HG03064 (cell line): ENCODE measurements at regions not wholly inside any gene's neighbourhood (a gene's known extent, or its start where the extent isn't known, plus 50 kb on each side); places are given as distances from the start of the nearest gene placed in this dataset.

Experiments used
- ATAC-seq: cut with Tn5 transposase; IDR thresholded peaks from one replicate; pipeline ENCODE4 v1.9.1; 2021; ENCODE audit warnings: low read depth; ENCODE audit not compliant: unreplicated experiment

DNA sequence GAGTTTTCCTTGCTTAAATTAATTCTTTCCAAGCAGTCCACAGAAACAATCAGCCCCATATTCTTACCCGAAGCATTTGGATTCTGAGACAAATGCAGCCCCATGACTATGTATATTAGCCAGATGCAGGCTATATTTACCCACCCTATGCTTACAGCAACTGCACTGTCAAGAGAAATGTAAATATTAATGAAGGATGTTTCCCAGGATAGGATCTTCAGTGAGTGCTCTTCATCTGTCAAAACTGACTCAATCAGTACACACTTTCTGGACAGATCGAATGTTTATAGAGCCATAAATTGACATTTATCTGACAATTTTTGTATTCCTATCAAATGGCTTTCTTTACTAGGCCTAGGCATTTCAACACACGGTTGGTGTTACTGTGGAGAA lies 725.3 kb upstream of the SEMA6A start:
- no peak for ATAC-seq

DNA sequence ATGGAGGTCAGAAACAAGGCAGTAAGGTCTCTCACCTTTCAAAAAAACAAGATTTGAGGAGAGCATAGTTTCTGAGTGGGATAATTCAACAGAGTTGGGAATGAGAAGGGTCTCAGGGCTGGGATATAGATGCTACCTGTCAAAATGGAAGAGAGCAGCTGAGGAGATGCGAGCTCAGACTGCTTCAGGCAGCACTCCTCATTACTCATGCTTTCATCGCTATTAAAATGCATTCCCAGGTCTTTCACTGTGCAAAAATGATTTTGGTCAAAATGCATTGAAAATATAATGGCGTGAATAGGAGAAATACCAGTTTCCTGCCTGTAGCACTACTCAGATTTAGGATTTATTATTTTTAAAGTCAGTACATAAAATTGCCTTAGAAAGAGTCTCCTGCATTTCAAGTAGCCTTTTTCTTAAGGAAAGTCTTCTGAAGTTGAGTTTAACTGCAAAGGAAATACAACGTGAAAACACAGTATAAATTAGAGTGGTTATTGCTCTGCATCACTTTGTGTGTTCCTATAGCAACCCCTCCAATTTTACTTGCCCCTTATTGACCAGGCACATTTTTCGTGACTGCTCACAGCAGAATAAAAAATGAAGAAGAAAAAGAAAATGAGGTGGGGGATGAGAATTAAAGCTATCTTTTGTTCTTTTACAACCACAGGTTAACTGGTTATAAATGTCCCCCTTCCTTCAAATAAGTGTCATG lies 724.8 kb upstream of the SEMA6A start:
- no peak for ATAC-seq

DNA sequence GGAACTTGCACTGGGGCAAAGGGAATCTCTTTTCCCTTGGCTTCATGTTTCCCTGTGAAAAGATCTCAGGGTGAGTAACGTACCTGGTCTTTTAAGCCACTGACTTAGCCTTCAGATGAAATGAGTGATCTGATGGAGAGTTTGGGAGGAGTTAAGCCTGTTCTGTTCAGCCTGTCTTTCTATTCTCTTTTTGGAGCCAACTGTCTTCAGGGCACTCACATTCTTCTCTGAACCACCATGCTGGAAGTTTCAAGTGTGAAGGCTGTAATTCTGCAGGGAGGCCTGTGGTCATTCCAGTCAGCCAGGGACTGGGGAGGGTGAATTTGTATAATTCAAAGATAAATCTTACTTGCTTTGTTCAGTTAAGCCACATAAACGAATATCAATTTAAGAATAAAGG lies 722.2 kb upstream of the SEMA6A start:
- ATAC-seq = no peak

DNA sequence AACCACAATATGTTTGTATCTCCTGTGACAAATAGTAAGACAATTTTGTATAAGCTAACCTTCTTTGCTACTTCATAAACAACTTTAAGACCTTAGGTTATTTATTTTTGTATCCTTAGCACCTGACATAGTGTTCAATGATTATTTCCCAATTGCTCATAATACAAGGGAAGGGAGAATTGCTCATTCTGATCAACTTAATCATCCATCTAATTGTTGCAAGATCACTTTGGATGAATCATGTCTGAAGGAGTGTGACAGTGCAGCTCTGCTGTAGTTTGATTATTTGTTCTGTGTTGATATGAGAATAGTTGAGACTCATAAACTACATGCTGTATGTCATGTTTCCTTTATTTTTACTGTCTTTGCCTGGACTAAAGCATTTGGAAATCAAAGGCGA lies 721.3 kb upstream of the SEMA6A start:
- ATAC-seq = no peak

DNA sequence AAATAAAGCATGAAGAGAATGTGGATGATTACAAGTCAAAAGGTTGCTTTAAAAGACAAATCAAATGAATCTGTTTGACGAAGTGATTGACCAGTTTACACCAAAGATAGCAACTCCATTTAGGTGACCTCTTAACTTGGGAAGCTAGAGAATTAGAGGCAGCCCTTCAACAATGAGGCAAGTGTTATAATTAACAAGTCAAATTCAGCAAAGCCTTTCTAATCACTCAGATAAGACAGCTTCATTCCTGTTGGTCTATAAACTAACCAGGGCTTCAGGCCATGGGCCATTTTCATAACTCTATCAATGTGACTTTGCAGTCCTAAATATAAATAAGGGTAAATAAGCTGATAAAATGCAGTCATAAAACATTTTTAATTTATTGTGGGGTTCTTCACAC lies 712.2 kb upstream of the SEMA6A start:
- ATAC-seq = no peak

DNA sequence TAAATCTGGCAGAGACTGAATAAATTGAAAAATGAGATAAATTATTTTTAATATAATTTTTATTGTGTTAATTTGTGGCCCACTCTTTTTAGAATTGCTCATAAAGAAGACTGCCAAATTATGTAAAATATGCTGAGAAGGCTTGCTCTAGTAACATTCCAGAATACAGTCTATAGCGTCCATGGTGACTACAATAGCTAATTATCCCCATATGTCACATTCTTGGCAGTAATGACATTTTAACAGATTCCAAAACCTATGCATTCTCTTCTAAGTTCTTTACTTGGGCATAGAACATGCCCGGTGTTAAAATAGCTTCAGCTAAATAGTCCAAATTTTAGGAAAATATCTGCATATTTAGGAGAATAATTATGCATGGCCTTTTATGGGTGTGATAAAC lies 697.0 kb upstream of the SEMA6A start:
- no peak for ATAC-seq

DNA sequence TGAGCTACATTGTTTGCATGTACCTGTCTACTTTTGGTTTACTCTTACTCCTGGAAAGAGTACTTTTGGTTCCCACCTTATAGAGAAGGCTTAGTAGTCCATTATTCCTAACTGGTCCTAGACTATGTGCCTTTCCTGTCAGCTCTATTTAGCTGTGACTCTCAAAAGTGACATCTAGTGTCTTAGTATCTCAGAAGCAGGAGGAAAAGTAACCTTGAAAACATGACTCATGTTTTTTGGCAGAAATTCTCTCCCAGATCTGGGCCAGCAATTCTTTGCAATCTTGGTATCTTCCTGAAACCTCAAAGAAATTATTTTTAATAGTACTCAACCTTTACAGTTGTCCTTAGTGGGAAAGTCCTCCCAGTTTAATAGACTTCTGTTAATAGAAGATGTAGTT lies 691.7 kb upstream of the SEMA6A start:
- no peak for ATAC-seq

DNA sequence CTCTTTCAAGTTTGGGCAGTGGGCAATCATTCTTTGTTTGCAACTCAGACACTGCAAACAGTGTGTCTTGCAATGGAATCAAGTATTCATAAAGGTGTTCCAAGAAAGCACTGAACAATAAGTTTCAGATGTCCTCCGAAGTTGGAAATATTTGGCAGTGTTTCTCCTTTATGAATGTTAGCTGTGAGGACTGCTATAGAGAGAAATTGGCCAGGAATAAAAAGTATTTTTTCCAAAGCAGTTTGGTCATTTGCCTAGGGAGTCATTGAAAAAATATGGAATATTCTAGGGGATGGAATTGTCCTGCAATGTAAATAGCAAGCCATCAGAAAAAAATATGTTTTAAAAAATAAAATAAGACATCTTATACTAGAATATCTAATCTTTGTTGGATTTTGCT lies 688.6 kb upstream of the SEMA6A start:
- ATAC-seq = no peak

DNA sequence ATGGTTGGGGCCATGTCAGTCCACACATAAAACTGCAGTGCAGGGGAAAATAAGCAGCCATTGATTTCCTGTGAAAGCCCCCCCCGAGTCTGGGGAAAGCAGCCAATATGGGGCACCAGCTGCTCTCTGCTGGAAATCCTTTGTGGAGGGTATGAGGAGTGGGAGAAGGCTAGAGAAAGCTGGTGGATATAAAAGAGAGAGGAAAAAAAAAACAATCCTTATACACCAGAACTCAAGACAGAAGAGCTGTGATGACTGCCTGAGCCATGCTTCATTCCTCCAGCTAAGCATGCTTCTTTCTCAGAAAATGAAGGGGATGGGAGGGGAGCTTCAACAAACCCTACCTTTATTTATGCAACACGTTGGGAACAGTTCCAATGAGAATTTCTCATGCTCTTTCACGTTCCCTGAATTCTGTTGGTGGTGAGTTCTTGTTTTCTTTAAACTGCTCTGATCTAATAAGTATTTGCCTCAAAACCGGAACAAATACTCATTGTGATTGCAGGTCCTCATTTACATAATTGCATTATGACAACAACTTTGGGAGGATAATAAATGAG lies 688.0 kb upstream of the SEMA6A start:
- no peak for ATAC-seq

DNA sequence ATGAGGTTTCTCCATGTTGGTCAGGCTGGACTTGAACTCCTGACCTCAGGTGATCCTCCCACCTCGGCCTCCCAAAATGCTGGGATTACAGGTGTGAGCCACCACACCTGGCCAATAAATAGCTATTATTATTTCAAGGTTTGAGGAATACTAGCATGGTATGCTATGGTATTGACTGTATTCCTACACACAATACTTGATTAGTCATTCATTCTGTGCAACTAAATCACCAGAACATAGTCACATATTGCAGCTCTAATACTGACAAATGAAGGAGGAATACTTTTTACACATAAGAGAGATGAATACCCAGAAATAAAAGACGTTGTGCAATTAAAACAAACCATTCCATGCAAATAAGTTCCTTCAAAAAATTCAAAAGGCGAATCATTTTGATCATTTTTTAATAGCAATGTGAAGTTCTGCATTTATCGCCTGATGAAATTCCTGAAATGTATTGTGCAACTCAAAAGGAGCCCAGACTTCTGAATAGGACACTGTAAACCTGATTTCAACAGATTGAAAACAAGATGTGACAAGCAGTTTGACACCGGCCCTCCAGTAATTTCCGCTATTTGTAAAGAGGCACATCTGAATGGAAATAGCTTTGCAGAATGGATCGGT lies 687.4 kb upstream of the SEMA6A start:
- ATAC-seq = no peak

DNA sequence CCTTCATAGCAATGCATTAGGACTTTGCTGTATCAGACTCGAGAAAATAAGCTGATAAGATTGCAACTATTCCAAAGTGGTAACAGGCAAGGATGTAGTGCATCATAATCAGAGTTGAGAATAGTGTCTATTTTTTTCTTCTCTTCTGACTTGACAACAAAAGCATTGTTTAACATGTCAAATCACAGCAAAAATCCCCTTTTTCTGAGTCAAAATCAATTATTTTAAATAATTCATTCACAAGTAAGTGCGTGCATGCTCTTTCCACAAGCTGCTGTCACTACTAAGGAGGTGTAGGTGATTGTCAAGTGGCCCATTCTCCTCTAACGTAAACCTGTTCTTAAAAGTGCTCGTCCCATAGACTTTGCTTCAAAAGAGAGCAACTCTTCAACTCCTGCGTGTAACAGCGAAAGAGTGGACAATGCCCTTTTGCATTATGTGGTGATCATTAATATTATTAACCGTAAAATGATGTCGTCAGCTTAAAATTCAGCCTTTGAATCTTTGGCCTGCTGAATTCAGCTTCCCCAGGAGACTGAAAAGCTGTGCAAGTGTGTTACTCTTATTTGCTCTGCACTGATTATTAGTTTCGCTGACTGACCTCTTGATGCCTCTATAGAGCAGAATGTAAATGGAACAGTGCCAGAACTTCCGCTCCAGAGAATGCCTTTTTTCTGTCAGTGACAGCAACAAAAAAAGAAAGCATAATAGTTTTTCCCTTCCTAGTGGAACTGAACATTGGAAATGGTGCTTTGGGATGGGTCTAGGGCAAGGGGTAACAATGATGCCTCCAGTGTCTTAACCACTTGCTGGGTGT lies 680.8 kb upstream of the SEMA6A start:
- no peak for ATAC-seq

DNA sequence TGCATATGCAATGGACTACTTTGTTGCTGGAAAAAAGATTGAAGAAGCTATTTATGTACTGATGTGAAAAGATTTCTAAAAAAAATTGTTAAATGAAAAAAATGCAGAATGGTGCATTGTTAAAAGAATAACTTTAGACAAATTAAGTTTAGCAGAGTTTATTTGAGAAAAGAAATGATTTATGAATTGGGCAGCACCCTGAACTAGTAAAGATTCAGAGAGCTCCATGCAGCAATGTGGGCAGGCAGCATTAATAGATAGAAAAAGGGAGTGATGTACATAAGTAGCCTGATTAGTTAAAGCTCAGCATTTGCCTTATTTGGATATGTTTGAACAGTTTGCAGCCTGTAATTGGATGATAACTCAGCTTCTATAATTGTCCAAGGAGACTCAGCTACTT lies 677.9 kb upstream of the SEMA6A start:
- ATAC-seq = no peak

DNA sequence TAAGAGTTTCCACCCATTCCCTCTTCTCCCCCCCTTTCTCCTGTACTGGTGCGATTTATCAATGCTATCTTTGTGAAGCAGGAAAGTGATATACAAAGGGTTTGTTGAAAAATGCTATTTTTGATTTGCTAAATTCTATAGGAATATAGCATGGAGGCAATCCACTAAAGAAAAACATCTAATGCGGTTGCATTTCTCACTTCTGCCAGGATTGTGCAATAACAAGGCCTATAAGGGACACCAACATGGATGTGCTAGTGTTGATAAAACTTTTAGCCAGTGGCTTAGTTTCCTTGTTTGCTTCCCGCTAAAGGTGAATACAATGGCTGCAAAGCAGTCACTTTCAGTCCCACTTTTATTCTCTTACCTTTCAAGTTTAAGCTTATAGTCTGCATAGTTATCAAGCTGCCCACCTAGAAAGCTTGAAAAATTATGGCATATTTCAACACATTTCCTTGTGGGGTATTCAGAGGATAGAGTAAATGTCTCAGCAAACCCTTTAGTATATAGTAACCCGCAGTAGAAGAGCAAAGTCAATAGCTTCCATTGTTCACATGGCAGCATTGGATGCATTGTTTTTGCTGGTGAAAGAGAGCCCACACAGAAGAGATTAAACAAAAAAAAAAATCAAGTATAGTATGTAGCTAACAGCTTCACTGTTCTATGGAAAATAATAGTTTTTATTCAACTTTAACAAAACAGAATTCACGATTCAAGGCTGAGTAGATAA lies 674.6 kb upstream of the SEMA6A start:
- ATAC-seq = no peak

DNA sequence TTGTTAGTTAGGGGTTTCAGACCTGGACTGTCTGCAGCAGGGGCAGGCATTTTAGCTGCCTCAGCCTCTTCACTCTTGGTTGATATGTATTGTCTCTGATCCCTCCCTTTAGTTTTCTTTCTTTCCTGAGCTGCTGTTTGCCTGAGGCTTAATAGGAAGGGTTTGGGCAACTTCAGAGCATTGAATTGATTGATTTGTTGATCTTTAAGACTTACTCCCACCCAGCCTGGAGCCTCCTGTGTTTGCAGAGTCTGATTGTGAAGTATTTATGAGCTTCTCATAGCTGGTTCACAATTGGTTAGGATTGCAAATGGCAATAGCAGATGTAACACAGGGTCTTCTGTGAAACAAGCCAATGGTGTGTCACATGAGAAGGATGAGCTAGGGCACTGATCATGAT lies 671.8 kb upstream of the SEMA6A start:
- ATAC-seq = no peak

DNA sequence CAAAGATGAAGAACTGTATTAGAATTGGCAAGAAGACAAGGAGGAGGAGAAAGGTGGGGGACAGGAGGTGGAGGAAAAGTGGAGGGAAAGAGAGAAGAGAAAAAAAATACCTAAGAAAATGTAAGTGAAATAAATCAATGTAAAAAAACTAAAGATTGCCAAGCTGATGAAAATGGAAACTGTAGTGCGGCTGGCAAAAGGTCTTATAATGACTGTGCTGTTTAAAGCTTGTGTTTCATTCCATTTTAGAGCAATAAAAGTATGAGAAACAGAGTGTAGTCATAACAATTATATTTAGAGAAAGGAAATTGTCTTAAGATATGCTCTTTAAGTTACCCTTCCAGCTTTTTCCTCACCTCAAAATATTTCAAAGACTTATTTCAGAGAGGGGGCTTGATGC lies 670.5 kb upstream of the SEMA6A start:
- no peak for ATAC-seq

DNA sequence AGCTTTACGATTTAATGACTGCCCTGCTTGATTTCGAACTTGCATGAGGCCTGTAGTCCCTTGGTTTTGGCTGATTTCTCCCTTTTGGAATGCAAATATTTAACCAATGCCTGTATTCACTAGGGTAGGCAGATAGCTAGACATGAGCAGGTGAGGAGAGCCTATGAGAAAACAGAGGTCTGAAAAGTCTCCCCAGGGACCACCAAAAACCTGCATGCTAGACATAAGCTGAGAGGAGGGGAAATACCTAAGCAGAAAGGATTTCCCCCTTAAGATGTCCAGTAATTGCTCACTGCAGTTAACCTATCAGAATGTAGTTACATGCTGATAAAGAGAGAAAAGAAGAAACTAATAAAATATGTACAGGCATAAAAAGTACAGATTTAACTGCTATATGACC lies 667.4 kb upstream of the SEMA6A start:
- ATAC-seq = no peak

DNA sequence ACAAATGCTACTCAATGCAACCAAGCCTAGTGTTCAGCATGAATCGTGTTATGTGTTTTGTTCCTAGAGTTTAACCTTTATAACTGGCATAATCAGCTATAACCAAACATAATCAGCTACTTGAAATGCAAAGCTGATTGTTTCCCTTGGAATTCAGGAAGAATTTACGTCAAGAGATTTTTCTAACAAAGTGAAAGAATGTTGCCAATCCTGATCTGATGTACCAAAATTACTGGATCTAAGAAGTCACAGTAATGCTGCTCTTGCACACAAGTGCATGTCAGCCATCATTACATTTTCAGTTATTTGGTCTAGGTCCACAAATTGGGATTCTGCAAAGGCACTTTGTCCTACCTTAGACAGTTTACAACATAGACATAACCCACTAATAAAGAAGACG lies 662.3 kb upstream of the SEMA6A start:
- no peak for ATAC-seq

DNA sequence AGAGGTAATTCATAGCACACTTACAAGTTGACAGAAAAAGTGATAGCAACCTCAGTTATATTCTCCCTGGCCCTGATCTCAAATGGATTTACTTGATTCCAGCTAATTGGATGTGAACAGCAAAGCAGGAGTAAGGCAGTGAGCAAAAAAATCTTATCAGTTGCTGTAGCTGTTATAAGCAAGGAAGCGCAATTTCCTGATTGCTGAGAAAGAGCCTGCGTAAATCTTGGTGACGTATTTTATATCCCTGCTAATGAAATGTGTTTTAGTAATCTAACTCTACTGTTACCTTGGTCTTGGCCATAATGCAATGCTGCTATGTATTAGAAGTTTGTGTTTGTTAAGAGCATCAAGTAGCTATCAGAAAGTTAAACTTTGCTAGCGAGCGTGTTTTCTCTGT lies 661.2 kb upstream of the SEMA6A start:
- ATAC-seq = no peak

DNA sequence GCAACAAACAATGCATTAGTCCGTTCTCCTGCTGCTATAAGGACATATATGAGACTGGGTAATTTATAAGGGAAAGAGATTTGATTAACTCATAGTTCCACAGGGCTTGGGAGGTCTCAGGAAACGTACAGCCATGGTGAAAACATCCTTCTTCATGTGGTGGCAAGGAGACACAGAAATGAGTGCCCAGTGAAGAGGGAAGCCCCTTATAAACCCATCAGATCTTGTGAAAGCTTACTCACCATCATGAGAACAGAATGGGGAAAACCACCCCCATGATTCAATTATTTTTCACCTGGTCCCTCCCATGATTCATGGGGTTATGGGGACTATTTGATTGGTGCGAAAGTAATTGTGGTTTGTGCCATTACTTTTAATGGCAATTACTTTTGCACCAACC lies 655.8 kb upstream of the SEMA6A start:
- ATAC-seq = no peak

DNA sequence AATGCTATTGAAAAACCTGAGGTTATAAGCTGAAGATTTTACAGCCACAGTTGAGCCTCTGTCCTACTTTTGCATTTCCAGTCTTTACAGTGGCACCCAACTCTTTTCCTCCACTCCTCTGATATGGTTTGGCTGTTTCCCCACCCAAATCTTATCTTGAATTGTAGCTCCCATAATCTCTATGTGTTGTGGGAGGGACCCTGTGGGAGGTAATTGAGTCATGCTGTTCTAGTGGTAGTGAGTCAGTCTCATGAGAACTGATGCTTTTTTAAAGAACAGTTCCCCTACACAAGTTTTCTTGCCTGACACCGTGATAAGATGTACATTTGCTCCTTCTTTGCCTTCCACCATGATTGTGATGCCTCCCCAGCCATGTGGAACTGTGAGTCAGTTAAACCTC lies 646.1 kb upstream of the SEMA6A start:
- ATAC-seq = no peak

DNA sequence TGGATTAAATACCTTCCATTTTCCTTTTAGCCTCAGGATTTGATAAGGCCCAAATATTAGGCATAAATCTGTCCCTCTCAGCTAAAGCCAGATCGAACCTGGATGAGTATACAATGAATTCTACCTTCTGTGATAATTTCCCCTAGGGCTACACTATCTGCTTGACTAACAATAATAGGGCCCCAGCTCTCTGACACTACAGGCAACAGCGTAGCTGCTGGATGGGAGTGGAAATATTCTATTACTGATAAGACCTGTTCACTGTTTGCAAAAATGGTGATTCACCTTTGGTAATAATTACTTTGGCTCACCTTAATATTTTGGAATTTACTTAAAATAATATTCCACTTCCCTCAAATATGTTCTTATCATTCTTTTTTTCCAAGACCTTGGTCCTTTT lies 644.2 kb upstream of the SEMA6A start:
- no peak for ATAC-seq
